A549 (cell line): ENCODE measurements at regions not wholly inside any gene's neighbourhood (a gene's known extent, or its start where the extent isn't known, plus 50 kb on each side); places are given as distances from the start of the nearest gene placed in this dataset.

Experiments used
- CBX2 ChIP-seq: fragments of 200-600 bp; sonication (generic); IDR thresholded peaks from 2 replicates; pipeline ENCODE4 v1.6.1; 2016; ENCODE audit warnings: low read depth, mild to moderate bottlenecking, borderline replicate concordance
- CHD4 ChIP-seq: fragments of 200-600 bp; sonication (generic); IDR thresholded peaks from 2 replicates; pipeline ENCODE4 v1.6.1; 2016; ENCODE audit warnings: antibody characterized with exemption, mild to moderate bottlenecking, borderline replicate concordance
- CTCF ChIP-seq: fragments of >200 bp; sonication (Bioruptor Twin); formaldehyde crosslinking; IDR thresholded peaks from 3 replicates; pipeline ENCODE4 v1.5.1; 2016
- GATA3 ChIP-seq: IDR thresholded peaks from 2 replicates; pipeline ENCODE4 v1.6.1; 2012; ENCODE audit warnings: borderline replicate concordance
- HOXB13 ChIP-seq: fragments of 250-450 bp; sonication (Bioruptor Pico); IDR thresholded peaks from 2 replicates; pipeline ENCODE4 v1.5.0; 2020; ENCODE audit warnings: low read depth, mild to moderate bottlenecking, moderate library complexity
- JUNB ChIP-seq: fragments of >200 bp; sonication (Bioruptor Twin); formaldehyde crosslinking; IDR thresholded peaks from 2 replicates; pipeline ENCODE4 v1.6.1; 2016
- MAX ChIP-seq: IDR thresholded peaks from 2 replicates; pipeline ENCODE4 v1.6.1; 2012
- PHF8 ChIP-seq: fragments of 200-600 bp; sonication (generic); IDR thresholded peaks from 2 replicates; pipeline ENCODE4 v1.6.1; 2016; ENCODE audit warnings: low read depth, mild to moderate bottlenecking, antibody characterized with exemption, moderate library complexity, borderline replicate concordance
- POLR2A ChIP-seq: IDR thresholded peaks from 2 replicates; pipeline ENCODE4 v1.6.1; 2012; ENCODE audit warnings: mild to moderate bottlenecking, low read length
- POLR2AphosphoS2 ChIP-seq: conservative IDR thresholded peaks from 2 replicates; pipeline ENCODE4 v1.6.1; 2012; ENCODE audit warnings: low read length, improper control_type of control experiment, inconsistent platforms
- RAD21 ChIP-seq, 2 experiments: fragments of >200 bp in 1 of 2; sonication (Bioruptor Twin) in 1 of 2; formaldehyde crosslinking in 1 of 2; IDR thresholded peaks in 1 of 2; conservative IDR thresholded peaks in 1 of 2; 2 replicates in 1 of 2; 3 replicates in 1 of 2; pipeline ENCODE4 v1.6.1; 2012 to 2018; ENCODE audit warnings: inconsistent platforms in 1 of 2
- RFX5 ChIP-seq: fragments of 450-650 bp; IDR thresholded peaks from 2 replicates; pipeline ENCODE4 v1.7.1; 2014; ENCODE audit warnings: antibody characterized with exemption, mild to moderate bottlenecking, moderate library complexity
- SMC3 ChIP-seq: fragments of >200 bp; sonication (Bioruptor Twin); formaldehyde crosslinking; IDR thresholded peaks from 3 replicates; pipeline ENCODE4 v1.6.1; 2018; ENCODE audit warnings: inconsistent platforms

GRCh38 chr9:26266146-26266793 lies 588.0 kb upstream of the TUSC1 start:
- no peak for TF ChIP-seq CTCF
- TF ChIP-seq POLR2A = no peak
- no peak for TF ChIP-seq CHD4
- TF ChIP-seq JUNB = no peak
- TF ChIP-seq RAD21 (conservative IDR thresholded peaks at IDR 0.05 in 1 of 2, IDR thresholded peaks at IDR 0.05 in 1 of 2) = no peak
- TF ChIP-seq CBX2 = no peak
- no peak for TF ChIP-seq MAX
- TF ChIP-seq PHF8 = no peak
- TF ChIP-seq HOXB13 (CRISPR knock-in tag) = no peak
- TF ChIP-seq GATA3 = no peak
- no peak for TF ChIP-seq RFX5
- TF ChIP-seq SMC3 = no peak
- TF ChIP-seq POLR2AphosphoS2 = no peak
